Uterus (tissue), 3 donors: ENCODE measurements at regions not wholly inside any gene's neighbourhood (a gene's known extent, or its start where the extent isn't known, plus 50 kb on each side); places are given as distances from the start of the nearest gene placed in this dataset.

Source experiments
- DNase-seq, 2 donors: peaks; one replicate each; pipeline ENCODE4 v3.0.0-alpha.2; 2019 to 2020
- H3K27ac ChIP-seq, 2 donors: fragments of 200-600 bp; sonication (generic); 1 replicate in 1 of 2; 2 replicates in 1 of 2; pipeline ENCODE4 v1.5.1; 2016 to 2018
- H3K27me3 ChIP-seq, 2 donors: fragments of 200-600 bp; sonication (generic); one replicate each; pipeline ENCODE4 v1.5.1; 2018 to 2019; ENCODE audit warnings: control low read depth in 1 of 2
- H3K36me3 ChIP-seq, 2 donors: fragments of 200-600 bp; sonication (generic); one replicate each; pipeline ENCODE4 v1.5.1; 2019; ENCODE audit warnings: control low read depth in 1 of 2
- H3K4me1 ChIP-seq, 2 donors: fragments of 200-600 bp; sonication (generic); one replicate each; pipeline ENCODE4 v1.5.1; 2018 to 2019; ENCODE audit warnings: control low read depth in 1 of 2
- H3K4me3 ChIP-seq, 2 donors: fragments of 200-600 bp; sonication (generic); 1 replicate in 1 of 2; 2 replicates in 1 of 2; pipeline ENCODE4 v1.5.1; 2018 to 2019; ENCODE audit warnings: mild to moderate bottlenecking in 1 of 2
- H3K9me3 ChIP-seq, 2 donors: fragments of 200-600 bp; sonication (generic); one replicate each; pipeline ENCODE4 v1.5.1; 2019; ENCODE audit warnings: control low read depth in 1 of 2
- CTCF ChIP-seq, 4 experiments: fragments of 200-600 bp in 2 of 4; fragments of 450-650 bp in 2 of 4; sonication (generic) in 2 of 4; IDR thresholded peaks; one replicate each; pipeline ENCODE4 v1.5.1; 2016 to 2019; ENCODE audit warnings: antibody characterized with exemption in 4 of 4, mild to moderate bottlenecking in 2 of 4, moderate library complexity in 1 of 4
- POLR2A ChIP-seq, 2 donors: fragments of 450-650 bp; IDR thresholded peaks; one replicate each; pipeline ENCODE4 v1.6.1; 2016; ENCODE audit warnings: antibody characterized with exemption in 2 of 2, mild to moderate bottlenecking in 1 of 2, moderate library complexity in 1 of 2
- intact Hi-C: fragments of 100-400 bp; cut with DNase I; formaldehyde crosslinking; loops from one replicate; pipeline ENCODE4 v1.15.1; 2023; ENCODE audit warnings: low total_unique reads
- donor health status: DM: yes; HTN: yes; CAD: no.

- no peak for DNase-seq
- Histone ChIP-seq H3K27ac (no peak overlapping the region), H3K9me3 (no peaks in the 10 kb centered on the region), H3K27me3 (no peaks in the 10 kb centered on the region), H3K4me3 (no peak overlapping the region), H3K4me1 (no peaks in the 10 kb centered on the region), H3K36me3 (no peaks in the 10 kb centered on the region)
- TF ChIP-seq POLR2A (IDR thresholded peaks at IDR 0.05) (no peak), CTCF (IDR thresholded peaks at IDR 0.05) (no peak)
- intact Hi-C loops = no loop called here
Measured at GRCh38 chr13:78161266-78161665, 242.6 kb upstream of the EDNRB start.

GRCh38 chr13:78160793-78161192, 242.2 kb upstream of the EDNRB start:
- Histone ChIP-seq H3K4me3 (no peak overlapping the region), H3K4me1 (no peaks in the 10 kb centered on the region), H3K27ac (no peak overlapping the region), H3K36me3 (no peaks in the 10 kb centered on the region), H3K9me3 (no peaks in the 10 kb centered on the region), H3K27me3 (no peaks in the 10 kb centered on the region)
- DNase-seq = no peak
- no peak for TF ChIP-seq POLR2A (IDR thresholded peaks at IDR 0.05)
- no peak for TF ChIP-seq CTCF (IDR thresholded peaks at IDR 0.05)
- intact Hi-C loops = no loop called here

DNA sequence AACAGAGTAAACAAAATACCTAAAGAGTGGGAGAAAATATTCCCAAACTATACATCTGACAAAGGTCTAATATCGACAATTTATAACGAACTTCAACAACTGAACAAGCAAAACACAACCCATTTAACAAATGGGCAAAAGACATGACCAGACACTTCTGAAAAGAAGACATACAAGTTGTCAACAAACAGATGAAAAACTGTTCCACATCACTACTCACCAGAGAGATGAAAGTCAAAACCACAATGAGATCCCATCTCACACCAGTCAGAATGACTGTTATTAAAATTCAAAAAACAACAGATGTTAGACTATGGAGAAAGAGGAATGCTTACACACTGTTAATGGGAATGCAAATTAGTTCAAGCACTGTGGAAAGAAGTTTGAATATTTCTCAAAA, 233.8 kb upstream of the EDNRB start:
- no peak for TF ChIP-seq CTCF (IDR thresholded peaks at IDR 0.05)
- no peak for TF ChIP-seq POLR2A (IDR thresholded peaks at IDR 0.05)
- Histone ChIP-seq H3K4me1 (no peaks in the 10 kb centered on the region), H3K27ac (no peak overlapping the region), H3K4me3 (no peak overlapping the region), H3K27me3 (no peaks in the 10 kb centered on the region), H3K36me3 (no peaks in the 10 kb centered on the region), H3K9me3 (no peaks in the 10 kb centered on the region)
- DNase-seq = no peak
- intact Hi-C loops = no loop called here

- intact Hi-C loops = no loop called here
Measured at GRCh38 chr13:78147905-78148304, 229.3 kb upstream of the EDNRB start.

DNA sequence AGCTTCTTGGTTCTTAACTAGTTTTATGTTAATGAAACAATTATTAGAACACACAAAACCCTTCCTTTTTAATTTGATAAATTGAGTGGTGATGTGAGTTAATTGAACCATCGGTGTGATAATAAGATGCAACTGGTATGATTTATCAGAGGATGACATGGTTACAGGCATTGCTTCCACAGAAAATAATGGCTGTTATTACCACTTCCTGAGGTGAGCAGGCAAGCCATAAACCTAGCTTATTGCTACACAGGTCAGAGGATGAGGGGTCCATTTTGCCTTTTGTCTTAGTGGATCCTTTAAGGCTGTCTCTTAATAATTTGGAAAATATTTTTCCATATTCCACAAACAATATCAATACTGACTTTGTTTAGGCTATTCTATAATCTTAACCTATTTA, 226.6 kb upstream of the EDNRB start:
- Histone ChIP-seq H3K4me3 (no peak overlapping the region), H3K27ac (no peak overlapping the region), H3K27me3 (no peaks in the 10 kb centered on the region), H3K9me3 (no peaks in the 10 kb centered on the region), H3K4me1 (no peaks in the 10 kb centered on the region), H3K36me3 (no peaks in the 10 kb centered on the region)
- DNase-seq = no peak
- intact Hi-C loops = no loop called here
- no peak for TF ChIP-seq CTCF (IDR thresholded peaks at IDR 0.05)
- TF ChIP-seq POLR2A (IDR thresholded peaks at IDR 0.05) = no peak

More at GRCh38 chr13:78147905-78148304, 229.3 kb upstream of the EDNRB start:
- no peak for DNase-seq
- no peaks in the 10 kb centered on the region for H3K36me3 ChIP-seq
- no peak overlapping the region for H3K27ac ChIP-seq
- no peaks in the 10 kb centered on the region for H3K27me3 ChIP-seq
- H3K4me3 ChIP-seq = no peak overlapping the region
- no peaks in the 10 kb centered on the region for H3K4me1 ChIP-seq
- H3K9me3 ChIP-seq = no peaks in the 10 kb centered on the region
- TF ChIP-seq POLR2A (IDR thresholded peaks at IDR 0.05) (no peak), CTCF (IDR thresholded peaks at IDR 0.05) (no peak)
